Upper lobe of left lung (tissue), 4 donors: ENCODE measurements at regions not wholly inside any gene's neighbourhood (a gene's known extent, or its start where the extent isn't known, plus 50 kb on each side); places are given as distances from the start of the nearest gene placed in this dataset.

Source experiments
- CTCF ChIP-seq, 6 experiments: fragments of 450-650 bp in 4 of 6; fragments of 200-600 bp in 2 of 6; sonication (generic) in 2 of 6; IDR thresholded peaks; one replicate each; pipeline ENCODE4 v1.5.1; 2016 to 2019; ENCODE audit warnings: antibody characterized with exemption in 6 of 6
- EP300 ChIP-seq, 4 donors: sonication (generic); formaldehyde crosslinking; IDR thresholded peaks; one replicate each; pipeline ENCODE4 v1.5.1; 2017; ENCODE audit warnings: antibody characterized with exemption in 4 of 4, control low read depth in 2 of 4

- TF ChIP-seq CTCF (IDR thresholded peaks at IDR 0.05) (no peak), EP300 (IDR thresholded peaks at IDR 0.05) (no peak)
Measured at GRCh38 chr6:100271202-100271601, 193.5 kb downstream of the SIM1 start.
